ENCODE measurements at regions not wholly inside any gene's neighbourhood (a gene's known extent, or its start where the extent isn't known, plus 50 kb on each side); places are given as distances from the start of the nearest gene placed in this dataset.
"Not testable (repeated sequence)": the region's sequence is repeated elsewhere in the genome, so short reads cannot be mapped to it uniquely, and the experiment has no call there.

GRCh38 chr12:61213646-61214045, 1046.6 kb upstream of the USP15 start:
- H3K27me3 Mint-ChIP-seq (ENCODE audit: low read depth) = peaks cover 7% of the 10 kb centered on the region
- H3K27ac Mint-ChIP-seq (ENCODE audit: unreplicated experiment) = no peak overlapping the region
- no peaks in the 10 kb centered on the region for H3K4me1 Mint-ChIP-seq
- no peak for TF ChIP-seq CTCF (conservative IDR thresholded peaks at IDR 0.05)
- no peak overlapping the region for H3K4me3 Mint-ChIP-seq
- DNase-seq (ENCODE audit: low read depth, low spot score) = no peak
- H3K36me3 Mint-ChIP-seq (ENCODE audit: low read depth) = no peaks in the 10 kb centered on the region
- peaks cover 2% of the 10 kb centered on the region for H3K9me3 Mint-ChIP-seq

GRCh38 chr12:61220337-61220736, 1039.9 kb upstream of the USP15 start:
- no peaks in the 10 kb centered on the region for H3K36me3 Mint-ChIP-seq (ENCODE audit: low read depth)
- H3K4me1 Mint-ChIP-seq = no peaks in the 10 kb centered on the region
- no peaks in the 10 kb centered on the region for H3K9me3 Mint-ChIP-seq
- DNase-seq (ENCODE audit: low read depth, low spot score) = no peak
- no peak overlapping the region for H3K27ac Mint-ChIP-seq (ENCODE audit: unreplicated experiment)
- peaks cover 9% of the 10 kb centered on the region for H3K27me3 Mint-ChIP-seq (ENCODE audit: low read depth)
- no peak overlapping the region for H3K4me3 Mint-ChIP-seq
- TF ChIP-seq CTCF (conservative IDR thresholded peaks at IDR 0.05) = no peak

GRCh38 chr12:61232040-61232439, 1028.2 kb upstream of the USP15 start:
- no peak overlapping the region for H3K4me3 Mint-ChIP-seq
- H3K4me1 Mint-ChIP-seq = no peaks in the 10 kb centered on the region
- H3K9me3 Mint-ChIP-seq = peaks cover 7% of the 10 kb centered on the region
- no peak overlapping the region for H3K27ac Mint-ChIP-seq (ENCODE audit: unreplicated experiment)
- TF ChIP-seq CTCF (conservative IDR thresholded peaks at IDR 0.05) = no peak
- H3K27me3 Mint-ChIP-seq (ENCODE audit: low read depth) = no peaks in the 10 kb centered on the region
- no peak for DNase-seq (ENCODE audit: low read depth, low spot score)
- no peaks in the 10 kb centered on the region for H3K36me3 Mint-ChIP-seq (ENCODE audit: low read depth)

- no peak for TF ChIP-seq CTCF (conservative IDR thresholded peaks at IDR 0.05)
- Mint-ChIP-seq H3K27me3 (ENCODE audit: low read depth) (no peaks in the 10 kb centered on the region), H3K27ac (ENCODE audit: unreplicated experiment) (no peak overlapping the region), H3K36me3 (ENCODE audit: low read depth) (no peaks in the 10 kb centered on the region), H3K9me3 (peaks cover 9% of the 10 kb centered on the region), H3K4me3 (no peak overlapping the region), H3K4me1 (peaks cover 1% of the 10 kb centered on the region)
- no peak for DNase-seq (ENCODE audit: low read depth, low spot score)
These were observed 1009.9 kb upstream of the USP15 start for GRCh38 chr12:61250303-61250702.

- H3K4me3 Mint-ChIP-seq = no peak overlapping the region
- no peaks in the 10 kb centered on the region for H3K4me1 Mint-ChIP-seq
- no peaks in the 10 kb centered on the region for H3K27me3 Mint-ChIP-seq (ENCODE audit: low read depth)
- no peaks in the 10 kb centered on the region for H3K36me3 Mint-ChIP-seq (ENCODE audit: low read depth)
- DNase-seq (ENCODE audit: low read depth, low spot score) = no peak
- no peak for TF ChIP-seq CTCF (conservative IDR thresholded peaks at IDR 0.05)
- H3K9me3 Mint-ChIP-seq = peaks cover 9% of the 10 kb centered on the region
- H3K27ac Mint-ChIP-seq (ENCODE audit: unreplicated experiment) = no peak overlapping the region
These were observed 1009.1 kb upstream of the USP15 start for GRCh38 chr12:61251076-61251475.

GRCh38 chr12:61254225-61254624, 1006.0 kb upstream of the USP15 start:
- DNase-seq (ENCODE audit: low read depth, low spot score) = no peak
- Mint-ChIP-seq H3K36me3 (ENCODE audit: low read depth) (no peaks in the 10 kb centered on the region), H3K4me3 (no peak overlapping the region), H3K27me3 (ENCODE audit: low read depth) (no peaks in the 10 kb centered on the region), H3K9me3 (peaks cover 9% of the 10 kb centered on the region), H3K4me1 (no peaks in the 10 kb centered on the region), H3K27ac (ENCODE audit: unreplicated experiment) (no peak overlapping the region)
- no peak for TF ChIP-seq CTCF (conservative IDR thresholded peaks at IDR 0.05)

GRCh38 chr12:61264294-61264693, 995.9 kb upstream of the USP15 start:
- H3K4me1 Mint-ChIP-seq; H3K27me3 Mint-ChIP-seq (ENCODE audit: low read depth); H3K27ac Mint-ChIP-seq (ENCODE audit: unreplicated experiment); H3K4me3 Mint-ChIP-seq; DNase-seq (ENCODE audit: low read depth, low spot score); H3K36me3 Mint-ChIP-seq (ENCODE audit: low read depth): not testable (repeated sequence)
- H3K9me3 Mint-ChIP-seq = peaks cover 15% of the 10 kb centered on the region
